ENCODE measurements at regions not wholly inside any gene's neighbourhood (a gene's known extent, or its start where the extent isn't known, plus 50 kb on each side); places are given as distances from the start of the nearest gene placed in this dataset.

DNA sequence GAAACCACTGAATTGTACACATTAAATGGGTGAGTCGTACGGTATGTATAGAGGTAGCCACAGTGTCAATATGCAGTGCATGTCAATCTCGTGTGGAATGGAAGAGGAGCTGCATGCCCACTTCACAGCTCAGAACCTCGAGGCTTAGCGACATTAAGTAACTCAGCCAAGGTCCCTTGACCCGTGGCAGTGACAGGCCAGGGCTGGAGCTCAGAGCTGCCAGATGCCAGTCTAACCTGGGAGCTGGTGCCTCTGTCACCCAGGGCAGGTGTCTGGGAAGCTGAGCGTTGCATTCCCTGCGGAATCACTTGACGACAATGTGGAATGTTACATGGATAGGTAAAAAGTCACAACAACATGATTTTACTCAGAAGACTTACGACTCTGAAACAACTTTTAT is 298.1 kb downstream of the FOXL1 start:
- no peaks in the 10 kb centered on the region for H3K9me3 ChIP-seq
- no peak for DNase-seq
- H3K27me3 ChIP-seq, result peaks cover 0 to 3% of the 10 kb centered on the region in 2 donors
- H3K4me1 ChIP-seq, result peaks cover 0 to 2% (median under 1%) of the 10 kb centered on the region in 4 donors
- H3K27ac ChIP-seq, result no peak overlapping the region
- no peak overlapping the region for H3K4me3 ChIP-seq
- TF ChIP-seq, protein P1, sequence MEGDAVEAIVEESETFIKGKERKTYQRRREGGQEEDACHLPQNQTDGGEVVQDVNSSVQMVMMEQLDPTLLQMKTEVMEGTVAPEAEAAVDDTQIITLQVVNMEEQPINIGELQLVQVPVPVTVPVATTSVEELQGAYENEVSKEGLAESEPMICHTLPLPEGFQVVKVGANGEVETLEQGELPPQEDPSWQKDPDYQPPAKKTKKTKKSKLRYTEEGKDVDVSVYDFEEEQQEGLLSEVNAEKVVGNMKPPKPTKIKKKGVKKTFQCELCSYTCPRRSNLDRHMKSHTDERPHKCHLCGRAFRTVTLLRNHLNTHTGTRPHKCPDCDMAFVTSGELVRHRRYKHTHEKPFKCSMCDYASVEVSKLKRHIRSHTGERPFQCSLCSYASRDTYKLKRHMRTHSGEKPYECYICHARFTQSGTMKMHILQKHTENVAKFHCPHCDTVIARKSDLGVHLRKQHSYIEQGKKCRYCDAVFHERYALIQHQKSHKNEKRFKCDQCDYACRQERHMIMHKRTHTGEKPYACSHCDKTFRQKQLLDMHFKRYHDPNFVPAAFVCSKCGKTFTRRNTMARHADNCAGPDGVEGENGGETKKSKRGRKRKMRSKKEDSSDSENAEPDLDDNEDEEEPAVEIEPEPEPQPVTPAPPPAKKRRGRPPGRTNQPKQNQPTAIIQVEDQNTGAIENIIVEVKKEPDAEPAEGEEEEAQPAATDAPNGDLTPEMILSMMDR (IDR thresholded peaks at IDR 0.05), result no peak
- intact Hi-C loops (cut with DNase I; ENCODE audit: low total_unique reads), result no loop called here
- H3K36me3 ChIP-seq, result no peaks in the 10 kb centered on the region

DNA sequence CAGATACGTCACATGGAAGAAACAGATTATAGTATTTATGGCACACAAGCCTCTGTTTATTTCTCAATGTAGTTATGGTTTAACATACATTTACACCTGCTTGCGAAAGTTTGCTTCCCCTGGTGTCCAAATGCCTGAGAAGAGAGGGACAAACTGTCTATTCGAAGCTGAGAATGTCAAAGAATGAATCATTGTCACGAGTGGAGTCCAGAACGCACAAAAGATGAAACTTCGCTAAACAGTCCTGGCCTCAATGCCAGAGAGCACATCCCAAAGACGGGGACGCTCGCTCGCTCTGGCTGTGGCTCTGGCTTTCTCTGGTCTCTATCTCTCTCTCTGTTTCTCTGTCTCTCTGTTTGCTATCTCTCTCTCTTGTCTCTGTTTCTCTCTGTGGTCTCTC is 298.8 kb downstream of the FOXL1 start:
- peaks cover 0 to 3% of the 10 kb centered on the region in 2 donors for H3K27me3 ChIP-seq
- DNase-seq, result no peak
- H3K36me3 ChIP-seq, result no peaks in the 10 kb centered on the region
- intact Hi-C loops (cut with DNase I; ENCODE audit: low total_unique reads), result no loop called here
- no peaks in the 10 kb centered on the region for H3K9me3 ChIP-seq
- peaks cover 0 to 8% (median 7%) of the 10 kb centered on the region in 4 donors for H3K4me1 ChIP-seq
- no peak overlapping the region for H3K27ac ChIP-seq
- TF ChIP-seq, protein P1 (IDR thresholded peaks at IDR 0.05), result no peak
- no peak overlapping the region for H3K4me3 ChIP-seq

DNA sequence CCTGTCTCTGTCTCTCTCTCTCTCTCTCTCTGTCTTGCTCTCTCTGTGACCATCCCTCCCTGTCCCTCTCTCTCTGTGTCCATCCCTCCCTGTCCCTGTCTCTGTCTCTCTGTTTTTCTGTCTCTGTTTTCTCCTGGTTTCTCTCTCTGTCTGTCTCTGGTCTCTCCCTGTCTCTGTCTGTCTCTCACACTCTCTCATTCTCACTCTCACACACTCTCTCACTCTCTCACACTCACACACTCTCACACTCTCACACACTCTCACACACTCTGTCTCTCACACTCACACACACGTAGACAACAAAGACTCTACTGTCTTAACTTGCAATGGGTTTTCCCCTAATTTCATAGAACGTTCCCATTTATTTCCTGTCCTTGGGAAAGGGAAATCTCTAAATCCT is 299.5 kb downstream of the FOXL1 start:
- H3K27me3 ChIP-seq, result peaks cover 0 to 3% of the 10 kb centered on the region in 2 donors
- intact Hi-C loops (cut with DNase I; ENCODE audit: low total_unique reads), result no loop called here
- peaks cover 0 to 16% (median 14%) of the 10 kb centered on the region in 4 donors for H3K4me1 ChIP-seq
- no peak overlapping the region for H3K27ac ChIP-seq
- H3K4me3 ChIP-seq, result no peak overlapping the region
- no peaks in the 10 kb centered on the region for H3K36me3 ChIP-seq
- DNase-seq, result no peak
- no peaks in the 10 kb centered on the region for H3K9me3 ChIP-seq
- TF ChIP-seq, protein P1 (IDR thresholded peaks at IDR 0.05), result no peak

DNA sequence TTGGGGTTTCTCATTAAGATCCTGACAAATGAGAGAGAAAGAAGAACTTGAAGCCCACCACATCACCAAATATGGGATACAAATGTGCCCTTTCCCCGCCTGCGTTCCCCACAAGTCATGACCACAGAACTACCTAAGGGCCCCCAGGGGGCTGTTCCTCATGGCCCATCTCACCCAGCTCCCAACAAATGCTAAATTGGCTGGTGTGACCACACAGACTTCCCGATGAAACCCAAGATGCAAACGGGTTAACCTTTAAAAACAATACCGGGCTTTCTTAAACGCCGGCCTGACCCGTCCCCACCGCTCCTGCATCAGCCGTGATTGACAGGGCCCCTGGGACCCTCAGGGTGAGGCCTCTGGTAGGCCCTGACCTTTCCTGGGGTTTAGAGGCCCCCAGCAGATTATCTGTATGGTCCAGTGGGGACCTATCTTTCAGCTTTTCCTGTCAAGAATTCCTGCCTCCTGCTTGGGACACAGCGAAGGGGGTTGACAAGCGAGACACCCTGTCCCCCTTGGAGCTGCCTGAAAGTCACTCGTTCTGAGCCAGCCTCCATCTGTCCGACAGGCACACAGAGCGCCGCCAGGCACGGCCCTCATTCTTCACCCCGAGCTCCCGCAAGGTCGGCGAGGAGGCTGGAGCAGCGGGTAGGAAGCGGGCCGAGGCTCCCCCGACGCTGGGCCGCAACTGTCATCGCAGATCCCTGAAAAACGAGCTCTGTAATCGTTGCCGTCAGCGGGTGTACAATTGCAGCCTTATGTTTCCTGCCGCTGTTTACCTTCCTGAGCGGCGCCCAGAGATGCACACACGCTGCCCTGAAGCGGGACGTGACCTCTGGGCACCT is 300.1 kb downstream of the FOXL1 start:
- intact Hi-C loops (cut with DNase I; ENCODE audit: low total_unique reads), result no loop called here
- Histone ChIP-seq H3K4me3 (no peak overlapping the region), H3K27ac (no peak overlapping the region), H3K36me3 (no peaks in the 10 kb centered on the region), H3K9me3 (no peaks in the 10 kb centered on the region), H3K27me3 (peaks cover 0 to 3% of the 10 kb centered on the region in 2 donors), H3K4me1 (peaks cover 0 to 19% (median 16%) of the 10 kb centered on the region in 4 donors)
- no peak for DNase-seq
- TF ChIP-seq, protein P1 (IDR thresholded peaks at IDR 0.05), result no peak

DNA sequence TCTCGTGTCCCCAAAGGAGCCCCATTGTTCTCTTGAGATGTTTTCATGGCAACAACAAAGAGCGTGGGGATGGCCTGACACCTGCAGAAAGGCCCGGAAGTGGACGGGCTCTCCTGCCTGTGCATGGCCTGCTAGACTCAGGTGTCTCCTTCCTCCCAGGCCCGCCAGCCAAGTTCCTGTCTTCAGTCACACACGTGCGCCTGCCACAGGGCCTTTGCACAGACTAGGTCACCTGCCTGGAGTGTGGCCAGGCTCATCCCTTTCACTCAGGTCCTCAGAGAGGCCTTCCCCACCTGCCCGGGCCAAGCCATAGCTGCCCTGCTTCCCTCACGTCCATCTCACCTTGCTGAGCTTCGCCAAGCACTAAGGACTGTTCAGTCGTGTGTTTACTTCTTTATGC is 300.9 kb downstream of the FOXL1 start:
- TF ChIP-seq, protein P1 (IDR thresholded peaks at IDR 0.05), result no peak
- peaks cover 0 to 19% (median 16%) of the 10 kb centered on the region in 4 donors for H3K4me1 ChIP-seq
- no peak overlapping the region for H3K27ac ChIP-seq
- DNase-seq, result no peak
- no peaks in the 10 kb centered on the region for H3K9me3 ChIP-seq
- H3K27me3 ChIP-seq, result peaks cover 0 to 4% of the 10 kb centered on the region in 2 donors
- intact Hi-C loops (cut with DNase I; ENCODE audit: low total_unique reads), result no loop called here
- H3K36me3 ChIP-seq, result no peaks in the 10 kb centered on the region
- H3K4me3 ChIP-seq, result no peak overlapping the region
